ENCODE measurements at regions not wholly inside any gene's neighbourhood (a gene's known extent, or its start where the extent isn't known, plus 50 kb on each side); places are given as distances from the start of the nearest gene placed in this dataset.

DNA sequence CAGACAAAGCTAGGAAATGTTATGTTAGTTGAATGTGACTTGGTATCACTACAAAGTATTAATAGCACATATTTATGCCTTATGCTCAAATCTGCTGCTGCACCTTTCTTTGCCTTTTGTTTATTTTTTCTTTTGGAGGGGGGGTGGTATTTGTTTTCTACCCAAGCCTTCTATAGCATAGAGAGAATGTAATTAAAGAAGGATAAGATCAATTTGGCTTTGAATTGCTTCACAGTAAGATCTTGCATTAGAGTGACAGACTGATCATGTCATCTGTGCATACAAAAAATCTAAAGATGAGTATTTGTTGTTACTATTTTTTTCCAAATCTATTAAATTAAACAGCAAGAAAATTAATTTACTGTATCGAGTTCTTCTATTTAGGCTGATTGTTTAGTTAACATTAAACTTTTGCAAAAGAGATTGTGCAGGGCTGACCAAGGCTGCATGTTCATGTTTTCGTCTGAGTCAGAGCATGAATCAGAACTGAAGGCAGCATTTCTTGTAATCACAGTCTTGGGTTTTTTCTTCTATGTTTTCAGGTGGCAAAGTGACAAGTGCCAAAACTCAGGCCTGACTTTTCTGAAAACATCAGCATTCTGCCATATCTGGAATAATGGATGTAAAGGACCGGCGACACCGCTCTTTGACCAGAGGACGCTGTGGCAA is 1007.1 kb upstream of the WWC1 start:
- TF ChIP-seq, protein P1, sequence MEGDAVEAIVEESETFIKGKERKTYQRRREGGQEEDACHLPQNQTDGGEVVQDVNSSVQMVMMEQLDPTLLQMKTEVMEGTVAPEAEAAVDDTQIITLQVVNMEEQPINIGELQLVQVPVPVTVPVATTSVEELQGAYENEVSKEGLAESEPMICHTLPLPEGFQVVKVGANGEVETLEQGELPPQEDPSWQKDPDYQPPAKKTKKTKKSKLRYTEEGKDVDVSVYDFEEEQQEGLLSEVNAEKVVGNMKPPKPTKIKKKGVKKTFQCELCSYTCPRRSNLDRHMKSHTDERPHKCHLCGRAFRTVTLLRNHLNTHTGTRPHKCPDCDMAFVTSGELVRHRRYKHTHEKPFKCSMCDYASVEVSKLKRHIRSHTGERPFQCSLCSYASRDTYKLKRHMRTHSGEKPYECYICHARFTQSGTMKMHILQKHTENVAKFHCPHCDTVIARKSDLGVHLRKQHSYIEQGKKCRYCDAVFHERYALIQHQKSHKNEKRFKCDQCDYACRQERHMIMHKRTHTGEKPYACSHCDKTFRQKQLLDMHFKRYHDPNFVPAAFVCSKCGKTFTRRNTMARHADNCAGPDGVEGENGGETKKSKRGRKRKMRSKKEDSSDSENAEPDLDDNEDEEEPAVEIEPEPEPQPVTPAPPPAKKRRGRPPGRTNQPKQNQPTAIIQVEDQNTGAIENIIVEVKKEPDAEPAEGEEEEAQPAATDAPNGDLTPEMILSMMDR (IDR thresholded peaks at IDR 0.05; ENCODE audit: low read depth, low read length): no peak
- TF ChIP-seq, protein P2, sequence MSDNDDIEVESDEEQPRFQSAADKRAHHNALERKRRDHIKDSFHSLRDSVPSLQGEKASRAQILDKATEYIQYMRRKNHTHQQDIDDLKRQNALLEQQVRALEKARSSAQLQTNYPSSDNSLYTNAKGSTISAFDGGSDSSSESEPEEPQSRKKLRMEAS (IDR thresholded peaks at IDR 0.05; ENCODE audit: low read depth, low read length): no peak
- H3K4me3 ChIP-seq (ENCODE audit: low read depth, low read length): no peak overlapping the region
- DNase-seq (ENCODE audit: low read depth): no peak

DNA sequence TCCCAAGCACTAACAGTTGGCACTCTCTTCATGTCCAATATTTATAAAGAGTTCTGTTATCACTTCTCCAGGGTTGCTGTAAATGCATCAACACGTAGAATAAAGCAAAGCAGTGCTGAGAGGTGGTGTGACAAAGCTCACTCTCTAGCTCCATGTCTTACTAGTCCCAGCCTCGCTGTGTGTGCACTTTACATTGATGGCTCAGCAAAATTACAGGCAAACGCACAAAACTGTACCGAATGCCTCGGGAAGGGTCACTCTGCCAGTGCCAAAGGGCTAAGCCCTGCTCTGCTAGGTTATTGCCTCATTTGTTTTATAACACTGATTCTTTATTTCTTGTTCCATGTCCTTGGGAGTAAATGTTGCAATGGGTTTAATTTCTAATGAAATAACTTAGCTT is 1005.9 kb upstream of the WWC1 start:
- no peak overlapping the region for H3K4me3 ChIP-seq (ENCODE audit: low read depth, low read length)
- TF ChIP-seq, protein P1 (IDR thresholded peaks at IDR 0.05; ENCODE audit: low read depth, low read length): no peak
- no peak for TF ChIP-seq MYC (IDR thresholded peaks at IDR 0.05; ENCODE audit: low read depth, low read length)
- TF ChIP-seq, protein P2 (IDR thresholded peaks at IDR 0.05; ENCODE audit: low read depth, low read length): no peak
- TF ChIP-seq POLR2A (IDR thresholded peaks at IDR 0.05; ENCODE audit: extremely low read depth, insufficient read length): no peak
- DNase-seq (ENCODE audit: low read depth): no peak

DNA sequence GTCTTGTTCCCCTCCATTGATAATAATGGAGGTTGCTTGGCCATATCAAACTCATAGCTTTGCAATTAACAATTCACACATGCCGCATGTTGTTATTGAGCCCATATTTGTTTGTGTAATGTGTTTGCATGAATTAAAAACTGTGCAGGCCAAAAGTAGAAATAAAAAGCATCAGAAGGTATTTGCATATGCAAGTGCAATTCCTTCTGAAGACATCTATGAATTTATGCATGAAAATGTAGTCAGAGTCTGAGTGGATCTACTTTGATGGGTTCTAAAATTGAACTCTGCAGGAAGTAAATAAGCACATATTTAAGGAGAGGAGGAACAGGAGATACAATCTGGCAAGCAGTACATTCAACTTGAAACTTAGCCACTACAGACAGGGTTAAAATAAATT is 1004.6 kb upstream of the WWC1 start:
- TF ChIP-seq, protein P2 (IDR thresholded peaks at IDR 0.05; ENCODE audit: low read depth, low read length): no peak
- TF ChIP-seq, protein P1 (IDR thresholded peaks at IDR 0.05; ENCODE audit: low read depth, low read length): no peak
- TF ChIP-seq MYC (IDR thresholded peaks at IDR 0.05; ENCODE audit: low read depth, low read length): no peak
- TF ChIP-seq POLR2A (IDR thresholded peaks at IDR 0.05; ENCODE audit: extremely low read depth, insufficient read length): no peak
- no peak for DNase-seq (ENCODE audit: low read depth)
- H3K4me3 ChIP-seq (ENCODE audit: low read depth, low read length): no peak overlapping the region

DNA sequence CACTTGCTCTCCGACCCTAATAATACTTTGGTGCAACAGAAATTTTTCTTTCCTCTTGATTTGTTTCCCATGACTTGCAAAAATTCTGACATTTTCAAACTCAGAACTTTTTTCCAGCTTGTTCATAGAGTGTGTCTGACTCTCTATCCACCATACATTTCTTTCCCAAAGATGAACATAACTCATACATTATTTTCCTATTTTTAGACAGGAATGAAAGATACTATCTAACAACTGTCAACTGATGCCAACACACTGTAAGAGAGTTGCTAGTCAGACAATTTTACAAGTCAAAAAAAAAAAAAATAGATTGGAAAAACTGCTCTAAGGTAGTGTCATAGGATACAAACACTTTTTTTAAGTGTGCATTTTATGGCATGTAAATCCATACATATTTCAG is 1001.0 kb upstream of the WWC1 start:
- TF ChIP-seq, protein P2 (IDR thresholded peaks at IDR 0.05; ENCODE audit: low read depth, low read length): no peak
- no peak for TF ChIP-seq MYC (IDR thresholded peaks at IDR 0.05; ENCODE audit: low read depth, low read length)
- no peak for TF ChIP-seq POLR2A (IDR thresholded peaks at IDR 0.05; ENCODE audit: extremely low read depth, insufficient read length)
- TF ChIP-seq, protein P1 (IDR thresholded peaks at IDR 0.05; ENCODE audit: low read depth, low read length): no peak
- H3K4me3 ChIP-seq (ENCODE audit: low read depth, low read length): no peak overlapping the region
- DNase-seq (ENCODE audit: low read depth): no peak

DNA sequence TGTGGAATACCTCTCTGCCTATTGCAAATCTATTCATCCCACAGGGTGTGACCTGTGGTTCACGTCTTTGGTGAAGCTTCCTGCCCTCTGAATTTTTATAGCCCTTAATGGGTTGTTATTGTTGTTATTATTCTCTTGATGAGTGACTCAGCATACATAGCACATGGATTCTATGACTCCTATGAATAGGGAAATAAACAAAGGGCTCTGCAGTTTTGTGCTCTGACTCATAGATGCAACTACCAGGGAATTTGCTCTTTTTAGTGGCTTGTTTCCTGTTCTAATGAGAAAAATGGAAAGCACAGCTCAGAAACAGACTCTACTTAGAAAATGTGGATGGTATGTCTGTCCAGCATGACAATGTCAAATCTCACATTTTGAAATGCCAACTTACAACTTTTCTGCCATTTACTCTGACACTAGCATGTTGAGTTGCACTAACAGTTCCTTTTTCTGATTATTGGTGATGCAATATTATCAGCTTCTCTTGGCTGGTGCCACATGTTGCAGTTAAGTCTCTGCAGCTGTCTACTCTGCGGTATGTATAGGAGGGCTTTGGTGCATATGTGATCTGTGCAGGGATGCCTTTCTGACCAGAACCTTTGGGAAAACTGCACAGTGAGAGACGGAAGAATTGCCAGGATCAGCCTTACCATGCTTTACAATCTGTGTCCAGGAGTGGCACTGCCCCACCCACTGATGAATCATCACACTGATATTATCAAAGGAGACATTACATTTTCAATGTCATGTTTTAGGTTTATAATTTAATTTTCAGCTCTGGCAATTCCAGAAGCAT is 996.4 kb upstream of the WWC1 start:
- TF ChIP-seq MYC (IDR thresholded peaks at IDR 0.05; ENCODE audit: low read depth, low read length) (no peak), POLR2A (IDR thresholded peaks at IDR 0.05; ENCODE audit: extremely low read depth, insufficient read length) (no peak)
- TF ChIP-seq, protein P1 (IDR thresholded peaks at IDR 0.05; ENCODE audit: low read depth, low read length): no peak
- TF ChIP-seq, protein P2 (IDR thresholded peaks at IDR 0.05; ENCODE audit: low read depth, low read length): no peak
- DNase-seq (ENCODE audit: low read depth): no peak
- H3K4me3 ChIP-seq (ENCODE audit: low read depth, low read length): no peak overlapping the region

Data from NB4 (cell line).